ENCODE measurements at regions not wholly inside any gene's neighbourhood (a gene's known extent, or its start where the extent isn't known, plus 50 kb on each side); places are given as distances from the start of the nearest gene placed in this dataset.
A peak's percentile ranks its signal among the peaks of the same experiment; 100 is the strongest.
"Not testable (repeated sequence)": the region's sequence is repeated elsewhere in the genome, so short reads cannot be mapped to it uniquely, and the experiment has no call there.

DNA sequence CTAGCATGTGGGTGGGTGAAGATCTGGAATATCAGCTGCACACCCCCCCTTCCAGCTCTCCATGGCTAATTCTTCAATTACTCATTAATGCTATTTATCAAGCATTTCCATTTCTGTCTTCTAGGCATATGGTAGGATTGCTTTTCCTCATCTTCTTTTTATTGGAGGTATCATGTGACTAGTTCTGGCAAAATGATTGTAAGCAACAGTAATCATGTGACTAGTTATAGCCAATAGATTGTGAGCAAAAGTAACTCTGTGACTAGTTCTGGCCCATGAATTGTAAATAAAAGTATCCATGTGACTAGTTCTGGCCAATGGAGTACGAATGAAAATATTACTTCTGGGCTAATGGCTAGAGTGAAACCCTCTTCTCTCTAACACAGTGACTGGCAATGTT lies 107.0 kb upstream of the TMEM132E start:
- no peak for DNase-seq

DNA sequence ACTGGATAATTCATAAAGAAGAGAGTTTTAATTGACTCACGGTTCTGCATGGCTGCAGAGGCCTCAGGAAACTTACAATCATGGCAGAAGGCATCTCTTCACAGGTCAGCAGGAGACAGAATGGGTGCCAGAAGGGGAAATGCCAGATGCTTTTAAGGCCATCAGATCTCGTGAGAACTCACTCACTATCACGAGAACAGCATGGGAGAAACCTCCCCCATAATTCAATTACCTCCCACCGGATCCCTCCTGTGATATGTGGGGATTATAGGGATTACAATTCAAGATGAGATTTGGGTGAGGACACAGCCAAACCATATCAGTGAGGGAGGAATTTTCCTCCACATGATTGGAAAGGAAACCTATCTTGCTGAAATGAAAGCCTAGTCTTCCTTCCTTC lies 108.1 kb upstream of the TMEM132E start:
- DNase-seq: not testable (repeated sequence)

DNA sequence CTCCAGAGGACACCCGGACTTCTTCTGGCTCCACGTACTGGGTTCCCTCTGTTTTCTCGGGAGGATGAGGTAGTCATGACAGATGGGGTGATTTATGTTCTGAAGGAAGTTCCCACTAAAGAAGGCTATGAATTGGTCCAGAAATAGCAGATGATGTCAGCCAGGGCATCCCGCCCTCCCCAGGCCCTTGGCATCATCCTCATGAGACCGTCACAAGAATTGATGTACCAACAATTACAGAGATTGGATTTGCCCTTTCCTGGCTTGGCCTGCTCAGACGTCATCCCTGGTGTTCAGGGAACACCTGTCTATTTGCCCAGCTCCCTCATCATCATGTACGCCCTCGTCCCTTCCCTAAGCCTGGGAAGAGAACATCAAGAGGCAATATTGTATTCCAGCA lies 102.8 kb upstream of the CCL1 start:
- DNase-seq: no peak

DNA sequence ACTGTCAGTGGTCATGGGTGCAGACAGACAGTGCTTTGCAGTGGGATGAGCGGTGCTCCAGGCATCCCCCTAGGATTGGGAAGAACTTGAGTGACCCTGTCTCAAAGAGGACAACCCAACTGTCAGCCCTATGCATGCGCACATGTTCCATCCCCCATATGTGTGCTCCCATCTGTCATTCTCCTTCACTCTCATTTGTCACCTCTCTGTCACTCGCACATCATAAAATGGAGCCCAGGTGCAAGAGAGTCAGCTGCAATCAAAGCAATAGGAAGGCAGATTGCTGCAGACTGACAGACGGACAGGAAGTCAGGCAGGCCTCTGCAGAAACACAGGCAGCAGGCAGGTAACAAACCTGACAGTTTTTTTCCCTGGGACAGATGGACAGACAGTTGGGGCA lies 101.8 kb upstream of the CCL1 start:
- no peak for DNase-seq

DNA sequence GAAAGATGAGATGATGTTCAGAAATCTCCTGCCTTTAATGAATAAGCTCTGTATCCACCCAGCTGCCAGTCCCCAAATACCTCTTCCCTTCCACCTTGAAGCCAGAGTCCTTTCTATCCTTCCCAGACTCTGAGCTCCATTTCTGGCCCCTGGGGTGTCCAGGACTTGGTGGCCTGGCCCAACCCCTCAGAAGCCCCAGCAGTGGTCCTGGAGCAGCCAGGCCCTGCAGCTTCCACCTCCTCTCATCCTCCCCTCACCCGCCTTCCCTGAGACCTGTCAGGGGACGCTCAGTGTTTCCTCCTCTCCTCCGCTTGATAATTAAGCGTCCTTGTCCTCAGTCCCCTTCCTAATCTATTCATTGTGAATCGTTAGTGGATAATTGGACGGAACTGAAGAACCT lies 95.2 kb upstream of the CCL1 start:
- no peak for DNase-seq

DNA sequence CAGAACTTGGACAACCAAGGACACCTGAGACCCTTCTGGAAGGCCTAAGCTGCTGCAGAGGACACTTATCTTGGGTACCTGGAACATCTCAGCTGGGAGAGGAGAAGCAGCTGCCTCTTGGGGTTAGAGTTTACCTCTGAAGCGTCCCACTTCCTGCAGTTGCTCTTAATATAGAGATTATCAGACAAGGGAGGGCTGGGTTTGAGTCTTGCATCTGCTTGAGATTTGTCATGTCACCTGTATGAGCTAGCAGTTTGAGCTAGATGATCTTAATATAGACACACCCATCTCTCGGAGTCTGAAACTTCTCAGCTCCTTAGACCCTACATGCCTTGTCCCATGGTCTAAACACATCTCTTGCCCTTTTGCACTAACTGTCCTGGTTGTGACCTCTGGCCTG lies 93.1 kb upstream of the CCL1 start:
- DNase-seq: no peak

DNA sequence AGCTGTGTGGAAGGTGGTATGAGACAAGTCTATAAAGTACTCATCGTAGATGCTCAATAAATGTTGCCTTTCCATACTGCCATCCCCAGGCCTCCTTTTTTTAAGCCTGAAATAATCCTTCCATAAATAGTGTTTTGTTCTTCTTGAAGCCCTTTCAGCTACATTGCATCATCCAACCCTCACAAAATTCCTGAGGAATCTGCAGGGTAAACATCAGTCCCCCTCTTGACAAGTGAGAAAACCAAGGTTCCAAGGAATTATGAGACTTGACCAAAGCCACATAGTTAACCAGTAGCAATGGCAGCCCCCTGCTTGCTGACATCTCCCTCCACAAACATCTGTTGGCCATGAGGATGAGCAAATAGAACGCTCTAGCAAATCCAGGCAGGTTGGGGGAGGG lies 89.7 kb upstream of the CCL1 start:
- DNase-seq: no peak

DNA sequence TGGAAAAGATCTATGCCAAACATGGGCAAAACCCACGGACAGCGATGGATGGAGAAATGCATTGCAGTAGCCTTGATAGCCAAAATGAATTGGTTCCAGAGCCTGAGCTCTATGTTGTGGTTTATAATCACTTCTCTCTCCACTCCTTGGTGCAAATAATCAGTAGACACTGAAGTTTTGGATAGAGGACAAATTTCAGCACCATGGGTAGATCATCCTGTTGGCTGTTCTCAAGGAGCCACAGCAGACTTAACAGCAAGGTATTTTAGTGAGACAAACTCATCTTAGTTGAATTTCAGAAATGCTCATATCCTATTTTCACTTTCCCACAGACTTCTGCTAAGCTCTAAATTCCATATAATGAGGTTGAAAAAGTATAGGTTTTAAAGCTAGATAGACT lies 88.3 kb upstream of the CCL1 start:
- DNase-seq: no peak

DNA sequence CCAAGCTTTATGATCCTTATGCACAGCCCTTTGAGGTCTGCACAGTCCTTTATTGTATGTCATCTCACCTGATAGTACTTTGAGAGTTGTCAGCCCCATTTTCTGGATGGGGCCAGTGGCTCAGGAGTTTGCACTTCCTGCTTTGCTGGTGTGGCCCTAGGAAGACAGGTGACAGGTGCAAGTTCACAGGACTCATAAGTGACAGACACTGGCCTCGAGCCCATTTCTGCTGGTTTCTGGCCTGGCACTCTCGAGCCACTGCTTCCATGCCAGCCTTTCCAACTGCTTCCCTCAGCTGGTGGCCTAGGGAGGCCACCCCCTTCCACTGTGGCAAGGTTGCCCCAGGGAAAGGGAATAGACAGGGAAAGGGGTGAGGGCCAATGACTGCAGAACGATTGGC lies 84.4 kb upstream of the CCL1 start:
- no peak for DNase-seq

DNA sequence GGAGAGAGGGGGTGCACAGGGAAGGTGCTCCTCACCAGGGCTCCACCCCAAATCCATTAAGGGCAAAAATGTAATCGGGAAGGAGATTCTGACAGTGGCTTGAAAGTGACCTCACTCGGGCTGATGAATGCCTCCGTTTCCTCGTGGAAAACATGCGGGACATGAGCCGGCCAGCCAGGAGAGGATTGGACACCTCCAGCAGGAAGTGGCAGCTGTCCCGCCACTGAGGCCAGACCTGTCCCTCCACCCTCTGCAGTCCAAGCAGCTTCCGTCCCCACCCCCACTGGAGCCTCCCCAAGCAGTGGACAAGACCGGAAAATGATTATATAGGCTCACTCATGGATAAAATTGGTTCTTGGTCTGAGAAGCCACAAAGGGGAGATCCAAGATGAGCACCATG lies 82.1 kb upstream of the CCL1 start:
- no peak for DNase-seq

DNA sequence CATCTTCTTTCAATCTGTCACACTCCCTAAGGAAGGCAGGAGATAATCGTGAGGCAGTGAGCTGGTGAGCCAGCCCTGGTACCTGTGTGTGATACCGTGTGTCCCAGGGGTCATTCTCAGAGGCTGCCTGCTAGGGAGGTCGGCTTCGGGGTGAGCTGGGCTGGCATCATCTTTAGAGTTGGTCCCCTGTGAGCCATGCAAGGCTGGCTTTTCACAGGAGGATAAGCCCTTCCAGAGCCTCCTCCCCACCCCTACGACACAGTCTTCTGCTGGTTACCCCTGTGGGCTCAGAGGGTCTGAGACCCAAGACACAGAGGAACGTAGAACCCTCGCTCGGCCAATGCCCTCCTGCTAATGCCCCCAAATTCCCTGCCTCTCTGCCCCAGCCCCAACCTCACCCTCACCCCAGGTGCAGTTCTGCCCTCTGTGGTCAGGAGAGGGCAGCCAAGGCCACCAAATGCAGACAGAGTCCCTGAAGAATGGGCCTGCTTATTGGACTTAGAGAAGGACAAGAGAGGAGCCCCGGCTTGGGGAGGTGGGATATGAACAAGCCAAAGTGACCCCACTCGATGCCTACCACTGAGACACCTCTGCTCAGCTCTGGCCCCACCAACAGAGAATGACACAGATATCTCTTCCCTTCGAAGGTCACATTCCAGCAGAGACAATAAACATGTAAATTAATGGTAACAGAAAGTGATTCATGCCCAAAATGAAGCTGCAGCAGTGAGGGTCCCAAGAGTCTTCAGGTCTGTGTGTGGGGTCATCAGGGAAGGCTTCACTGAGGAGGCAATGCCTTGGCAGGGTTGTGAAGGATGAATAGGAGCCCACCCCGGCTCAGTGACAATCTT lies 80.8 kb upstream of the CCL1 start:
- DNase-seq: no peak

DNA sequence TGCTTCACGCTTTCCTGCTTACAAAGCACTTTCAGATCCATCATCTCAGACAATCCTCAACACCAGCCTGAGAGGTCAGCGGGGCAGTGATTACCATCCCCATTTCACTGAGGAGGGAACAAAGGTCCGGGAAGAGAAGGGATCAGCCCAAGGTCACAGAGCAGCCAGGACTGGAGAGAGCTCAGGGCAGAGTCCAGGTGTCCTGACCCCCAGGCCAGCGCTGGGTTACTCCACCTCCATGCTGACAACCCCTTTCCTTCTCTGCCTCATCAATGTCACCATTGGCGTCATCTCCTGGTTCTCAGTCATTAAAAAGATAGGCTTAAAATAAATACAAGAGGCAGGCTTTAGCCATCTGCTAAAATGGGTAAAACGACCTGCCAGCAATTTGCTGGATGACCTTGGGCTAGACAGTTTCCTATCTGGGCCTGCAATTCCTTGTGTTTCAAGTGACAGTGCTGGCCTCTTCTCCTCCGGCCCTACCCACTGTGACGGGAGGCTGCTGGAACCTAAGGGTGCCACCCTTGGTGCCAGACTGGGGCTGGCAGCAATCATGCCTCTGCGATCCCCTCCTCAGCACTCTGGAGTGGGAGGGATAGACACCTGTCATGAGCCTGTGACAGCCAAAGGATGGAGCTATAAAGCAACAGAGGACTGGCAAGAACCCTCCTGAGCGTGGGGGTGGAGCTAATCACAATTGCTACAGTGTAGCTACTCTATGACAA lies 79.5 kb upstream of the CCL1 start:
- DNase-seq: no peak

DNA sequence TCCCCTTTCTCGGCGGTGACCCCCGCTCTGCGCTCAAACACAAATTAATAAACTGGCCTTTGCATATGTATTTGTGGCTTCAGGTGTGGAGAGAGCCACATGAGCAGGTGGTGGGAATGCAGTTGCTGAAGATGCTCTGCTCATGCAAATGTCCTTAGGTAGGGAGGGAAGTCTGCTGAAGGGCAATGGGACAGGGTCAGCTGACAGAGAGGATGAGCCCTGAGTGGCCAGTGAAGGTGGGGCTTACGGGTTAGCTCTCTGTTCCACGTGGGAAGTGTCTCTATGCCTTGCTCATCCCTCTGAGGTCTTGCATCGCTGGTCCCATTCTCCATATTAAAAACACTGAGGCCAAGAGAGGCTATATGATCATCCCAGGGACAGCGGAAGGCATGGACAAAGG lies 74.2 kb upstream of the CCL1 start:
- no peak for DNase-seq

DNA sequence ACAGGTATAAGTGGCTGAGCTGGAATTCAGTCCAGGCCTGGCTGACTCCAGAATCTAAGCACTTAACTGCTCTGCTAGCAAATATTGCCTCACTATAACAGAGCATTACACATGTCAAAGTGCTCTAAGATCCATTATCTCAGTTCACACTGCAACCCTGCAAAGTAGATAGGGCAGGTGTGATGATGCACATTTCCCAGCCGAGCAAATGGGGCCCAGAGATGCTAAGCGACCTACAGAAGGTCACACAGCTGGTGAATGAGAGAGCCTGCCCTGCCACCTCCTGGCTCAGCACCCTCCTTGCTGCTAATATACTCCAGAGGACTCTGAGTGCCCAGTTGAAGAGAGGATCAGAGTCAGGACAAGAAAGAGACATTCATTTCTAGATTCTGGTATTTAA lies 73.6 kb upstream of the CCL1 start:
- no peak for DNase-seq

DNA sequence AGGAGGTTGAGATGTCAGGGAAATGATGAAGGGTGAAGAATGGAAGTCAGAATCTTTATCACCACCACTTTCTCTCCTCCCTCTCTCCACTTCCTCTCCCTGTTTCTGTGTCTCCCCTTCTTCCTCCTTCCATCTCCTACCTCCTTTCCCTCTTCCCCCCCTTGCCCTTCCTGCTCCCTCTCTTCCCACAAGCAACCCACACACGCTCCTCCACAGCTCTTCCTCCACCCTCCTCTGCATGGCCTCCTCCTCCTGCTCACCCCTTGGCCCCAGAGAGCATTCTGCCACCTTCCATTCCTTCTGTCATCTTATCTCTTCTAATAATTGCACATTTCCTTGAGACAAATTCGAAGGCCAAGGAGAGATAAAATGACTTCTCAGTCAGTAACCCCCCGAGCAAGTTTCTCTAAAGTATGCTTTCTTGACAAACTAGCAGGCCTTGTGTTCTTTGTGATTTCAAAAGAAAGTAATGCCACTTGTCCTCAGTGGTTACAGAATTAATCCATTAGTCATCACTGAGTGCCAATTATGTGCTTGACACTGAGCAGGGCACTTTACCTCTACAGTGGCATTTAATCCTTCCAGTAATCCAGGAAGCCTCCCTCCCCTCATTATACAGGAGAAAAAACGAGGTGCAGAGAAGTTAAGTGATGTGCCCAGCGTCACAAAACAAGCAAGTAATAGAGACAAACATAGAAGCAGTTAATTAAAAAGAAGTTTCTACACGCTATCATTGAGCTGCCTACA lies 72.3 kb upstream of the CCL1 start:
- no peak for DNase-seq

DNA sequence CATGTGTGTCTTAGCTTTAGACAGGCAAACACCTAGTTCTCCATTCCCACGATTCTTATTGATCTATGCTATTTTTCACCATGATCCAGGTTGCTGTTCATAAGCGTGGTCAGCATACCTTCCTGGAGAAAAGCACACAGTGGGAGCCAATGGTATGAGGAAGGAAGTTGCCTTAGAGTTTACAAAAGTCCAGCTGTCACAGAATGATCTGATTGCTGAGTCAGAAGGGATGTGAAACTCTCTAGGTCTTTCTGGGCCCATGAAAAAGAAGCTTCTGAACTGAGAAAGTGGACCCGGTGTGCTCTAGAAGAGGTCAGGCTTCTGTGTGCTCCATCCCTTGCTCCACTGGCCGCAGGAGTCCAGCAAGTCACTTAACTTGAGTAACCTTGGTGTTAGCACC lies 71.0 kb upstream of the CCL1 start:
- DNase-seq: no peak

DNA sequence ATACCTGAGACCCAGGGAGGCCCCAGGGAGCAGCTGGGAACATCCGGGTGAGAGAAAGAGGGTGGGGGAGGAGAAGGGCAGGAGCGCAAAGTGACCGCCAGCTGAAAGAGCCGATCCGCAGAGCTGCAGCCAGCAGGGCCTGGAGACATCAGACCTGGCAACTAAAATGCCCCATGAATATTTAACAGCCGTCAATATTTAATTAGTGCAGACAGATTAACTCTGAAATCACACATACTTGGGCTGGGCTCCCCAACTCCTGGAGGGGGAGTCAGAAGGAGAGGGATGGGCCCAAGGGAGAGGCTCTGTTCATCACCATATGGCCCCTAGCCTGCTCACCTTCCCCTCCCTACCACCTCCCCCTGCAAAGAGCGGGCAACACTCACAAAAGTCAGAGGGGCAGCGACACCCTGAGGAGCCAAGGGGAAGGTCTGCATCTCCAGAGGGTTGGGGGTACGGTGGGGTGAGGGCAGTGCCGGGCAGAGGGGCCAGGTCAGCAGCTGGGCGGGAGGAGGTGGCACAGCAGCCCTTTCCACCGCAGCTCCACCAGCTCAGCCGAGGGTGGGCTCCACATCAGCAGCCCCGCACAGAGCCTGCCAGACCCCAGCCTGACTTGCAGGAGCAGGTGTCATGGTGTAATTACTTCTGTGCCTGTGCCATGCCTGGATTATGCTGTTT lies 61.9 kb upstream of the CCL1 start:
- DNase-seq: no peak

DNA sequence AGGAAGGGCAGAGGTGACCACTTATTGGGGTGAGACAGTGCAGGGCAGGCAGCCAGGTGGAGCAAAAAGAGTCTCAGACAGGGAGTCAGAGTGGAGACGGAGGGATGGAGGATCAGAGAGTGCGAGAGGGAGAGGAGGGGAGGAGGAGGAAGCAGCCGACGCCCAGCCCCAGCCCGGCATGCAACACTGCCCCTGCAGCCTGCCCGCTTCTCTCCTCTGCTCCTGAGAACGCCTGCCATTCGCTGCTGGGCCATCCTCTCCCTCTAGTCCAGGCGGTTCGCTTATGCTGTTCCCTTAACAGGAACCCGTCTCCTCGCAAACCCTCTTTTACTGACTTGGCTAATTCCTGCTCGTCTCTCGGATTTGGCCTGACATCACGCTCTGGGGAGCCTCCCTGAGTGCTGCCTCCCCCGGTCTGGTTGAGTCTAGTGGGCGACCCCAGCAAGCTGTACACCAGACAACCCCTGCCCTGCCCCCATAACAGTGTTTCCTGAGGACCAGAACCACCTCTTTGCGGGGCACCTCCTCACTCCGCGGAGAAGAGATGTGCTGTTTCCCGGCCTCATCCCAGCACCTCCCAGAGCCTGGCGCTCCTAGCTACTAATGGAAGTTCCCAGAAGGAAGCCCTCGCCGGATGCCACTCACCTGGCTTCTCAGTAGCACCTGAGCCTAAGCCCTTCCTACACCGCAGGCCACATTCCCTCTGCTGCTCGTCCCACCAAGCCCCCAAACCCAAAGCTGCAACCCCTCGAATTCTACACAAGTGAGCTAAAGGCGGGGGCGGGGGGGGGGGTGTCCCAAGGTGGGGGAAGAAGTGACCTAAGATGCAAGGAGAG lies 61.2 kb upstream of the CCL1 start:
- no peak for DNase-seq

DNA sequence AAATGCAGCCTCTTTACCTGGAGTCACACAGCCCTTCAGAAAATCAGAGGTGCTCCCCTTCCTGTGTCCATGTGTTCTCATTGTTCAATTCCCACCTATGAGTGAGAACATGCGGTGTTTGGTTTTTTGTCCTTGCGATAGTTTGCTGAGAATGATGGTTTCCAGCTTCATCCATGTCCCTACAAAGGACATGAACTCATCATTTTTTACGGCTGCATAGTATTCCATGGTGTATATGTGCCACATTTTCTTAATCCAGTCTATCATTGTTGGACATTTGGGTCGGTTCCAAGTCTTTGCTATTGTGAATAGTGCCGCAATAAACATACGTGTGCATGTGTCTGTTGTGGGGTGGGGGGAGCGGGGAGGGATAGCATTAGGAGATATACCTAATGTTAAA lies 60.3 kb upstream of the CCL1 start:
- not testable (repeated sequence) for DNase-seq

DNA sequence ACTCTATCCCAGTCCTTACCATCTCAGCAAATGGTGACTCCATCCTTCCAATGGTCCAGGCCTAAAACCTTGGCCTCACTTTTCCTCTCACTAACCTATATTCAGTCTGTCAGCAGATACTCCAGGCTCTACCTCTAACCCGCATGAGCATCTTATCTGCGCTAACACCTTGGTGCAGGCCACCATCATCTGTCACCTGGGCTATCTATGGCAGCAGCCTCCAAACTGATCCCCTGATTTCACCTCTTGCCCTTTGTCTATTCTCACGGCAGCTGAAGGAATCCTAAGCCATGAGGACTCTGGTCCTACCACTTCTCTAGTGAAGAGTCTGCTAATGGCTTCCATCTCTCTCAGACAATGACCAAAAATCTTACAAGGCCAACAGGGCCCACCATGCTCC lies 57.9 kb upstream of the CCL1 start:
- no peak for DNase-seq

DNA sequence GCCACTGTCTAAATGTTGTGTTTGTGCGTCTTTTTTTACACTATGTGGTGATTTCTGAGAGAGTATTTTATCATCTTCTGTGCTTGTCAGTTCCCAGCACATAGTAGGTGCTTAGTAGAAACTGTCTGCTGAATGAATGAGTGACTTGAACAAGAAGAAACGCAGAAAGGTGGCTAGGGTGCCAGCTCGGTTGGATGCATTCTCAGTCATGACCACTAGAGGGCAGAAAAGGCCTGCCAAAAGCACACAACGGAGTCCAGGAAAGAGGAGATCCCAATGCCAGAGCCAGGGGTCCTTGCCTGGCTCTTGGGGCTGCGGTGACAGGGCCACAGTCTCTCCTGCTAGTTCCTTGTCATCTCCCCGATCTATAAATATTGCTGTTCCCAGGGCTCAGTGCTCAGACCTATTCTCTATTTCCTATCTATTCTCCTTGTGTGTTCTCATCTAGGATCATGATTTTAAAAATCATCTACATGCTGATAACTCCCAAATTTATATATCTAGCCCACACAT lies 57.3 kb upstream of the CCL1 start:
- peak; percentile 50 for DNase-seq
